ENCODE measurements at regions not wholly inside any gene's neighbourhood (a gene's known extent, or its start where the extent isn't known, plus 50 kb on each side); places are given as distances from the start of the nearest gene placed in this dataset.

GRCh38 chr3:174424656-174425055 lies 434.5 kb upstream of the NAALADL2 start:
- Histone ChIP-seq H3K4me1 (ENCODE audit: control insufficient read depth in 4 of 4, insufficient read depth in 4 of 4, low read length in 3 of 4) (no peaks in the 10 kb centered on the region), H3K9me3 (ENCODE audit: control insufficient read depth in 4 of 4, low read length in 3 of 4) (no peaks in the 10 kb centered on the region), H3K27ac (ENCODE audit: low read depth in 1 of 2, low read length in 2 of 2) (no peak overlapping the region), H3K36me3 (ENCODE audit: control insufficient read depth in 4 of 4, insufficient read depth in 3 of 4, low read depth in 1 of 4, low read length in 3 of 4) (no peaks in the 10 kb centered on the region), H3K27me3 (ENCODE audit: control insufficient read depth in 4 of 4, insufficient read depth in 4 of 4, low read length in 3 of 4) (no peaks in the 10 kb centered on the region), H3K4me3 (ENCODE audit: low read depth in 1 of 3, low read length in 3 of 3) (no peak overlapping the region), H3K9ac (ENCODE audit: low read depth in 1 of 2, low read length in 2 of 2) (no peak overlapping the region)
- TF ChIP-seq YY1 (IDR thresholded peaks at IDR 0.05) = no peak
- no peak for TF ChIP-seq FOXA2 (IDR thresholded peaks at IDR 0.05)
- TF ChIP-seq HNF4A (conservative IDR thresholded peaks at IDR 0.05) = no peak
- no peak for TF ChIP-seq JUND (IDR thresholded peaks at IDR 0.05)
- no peak for TF ChIP-seq CTCF (IDR thresholded peaks at IDR 0.05; ENCODE audit: low read depth, low read length, missing input control)
- no peak for TF ChIP-seq FOXA1 (IDR thresholded peaks at IDR 0.05)
- no peak for TF ChIP-seq REST (IDR thresholded peaks at IDR 0.05)
- TF ChIP-seq RAD21 (IDR thresholded peaks at IDR 0.05) = no peak
- TF ChIP-seq MAX (IDR thresholded peaks at IDR 0.05) = no peak
- TF ChIP-seq SP1 (IDR thresholded peaks at IDR 0.05) = no peak
- no peak for TF ChIP-seq HNF4G (IDR thresholded peaks at IDR 0.05)
- no peak for TF ChIP-seq RXRA (IDR thresholded peaks at IDR 0.05)
- no peak for TF ChIP-seq EGR1 (IDR thresholded peaks at IDR 0.05; ENCODE audit: low read depth in 2 of 2)
- TF ChIP-seq NR2F2 (IDR thresholded peaks at IDR 0.05) = no peak
- TF ChIP-seq ZBTB33 (IDR thresholded peaks at IDR 0.05) = no peak
- no peak for TF ChIP-seq ATF3 (IDR thresholded peaks at IDR 0.05)
- no peak for TF ChIP-seq TAF1 (conservative IDR thresholded peaks at IDR 0.05)
- no peak for TF ChIP-seq GABPA (IDR thresholded peaks at IDR 0.05 in 1 of 2, conservative IDR thresholded peaks at IDR 0.05 in 1 of 2)
- 87% methylated on average over 1 of the region's 1 CpG for WGBS
- DNase-seq (ENCODE audit: low spot score) = no peak
